ENCODE measurements at regions not wholly inside any gene's neighbourhood (a gene's known extent, or its start where the extent isn't known, plus 50 kb on each side); places are given as distances from the start of the nearest gene placed in this dataset.
"Not testable (repeated sequence)": the region's sequence is repeated elsewhere in the genome, so short reads cannot be mapped to it uniquely, and the experiment has no call there.

- peak; percentile 42 for DNase-seq
Observed at GRCh38 chr12:116361414-116362223, 84.1 kb upstream of the MED13L start.

- no peak for DNase-seq
Observed at GRCh38 chr12:116365114-116365513, 87.6 kb upstream of the MED13L start.

GRCh38 chr12:116365606-116366455 is 88.3 kb upstream of the MED13L start:
- no peak for DNase-seq

GRCh38 chr12:116366456-116366776 is 88.9 kb upstream of the MED13L start:
- peak; percentile 21 for DNase-seq

GRCh38 chr12:116366824-116367223 is 89.3 kb upstream of the MED13L start:
- no peak for DNase-seq

- no peak for DNase-seq
Observed at GRCh38 chr12:116368196-116369194, 91.0 kb upstream of the MED13L start.

- DNase-seq, result no peak
Observed at GRCh38 chr12:116370004-116370404, 92.5 kb upstream of the MED13L start.

GRCh38 chr12:116370886-116371580 is 93.5 kb upstream of the MED13L start:
- DNase-seq, result peak; percentile 47

- DNase-seq, result no peak
Observed at GRCh38 chr12:116372815-116373214, 95.3 kb upstream of the MED13L start.

GRCh38 chr12:116373572-116374206 is 96.2 kb upstream of the MED13L start:
- DNase-seq, result no peak

- no peak for DNase-seq
Observed at GRCh38 chr12:116374207-116374606, 96.7 kb upstream of the MED13L start.

GRCh38 chr12:116375278-116375842 is 97.9 kb upstream of the MED13L start:
- DNase-seq, result no peak

- DNase-seq, result no peak
Observed at GRCh38 chr12:116376354-116377193, 99.1 kb upstream of the MED13L start.

- not testable (repeated sequence) for DNase-seq
Observed at GRCh38 chr12:116377194-116377571, 99.7 kb upstream of the MED13L start.

GRCh38 chr12:116378002-116378401 is 100.5 kb upstream of the MED13L start:
- no peak for DNase-seq

- no peak for DNase-seq
Observed at GRCh38 chr12:116380108-116380507, 102.6 kb upstream of the MED13L start.

GRCh38 chr12:116380740-116381139 is 103.2 kb upstream of the MED13L start:
- not testable (repeated sequence) for DNase-seq

GRCh38 chr12:116381240-116381743 is 103.8 kb upstream of the MED13L start:
- DNase-seq, result no peak

- DNase-seq, result peak; percentile 88
Observed at GRCh38 chr12:116381744-116382685, 104.5 kb upstream of the MED13L start.

All from eye (tissue), 1 donor.